Right lobe of liver (tissue), 6 donors: ENCODE measurements at regions not wholly inside any gene's neighbourhood (a gene's known extent, or its start where the extent isn't known, plus 50 kb on each side); places are given as distances from the start of the nearest gene placed in this dataset.

Experiments used
- ATAC-seq, 4 donors: fragments of 200-7000 bp; cut with Tn5 transposase; one replicate each; pipeline ENCODE4 v1.9.1; 2020; ENCODE audit warnings: mild to moderate bottlenecking in 4 of 4, moderate library complexity in 4 of 4
- DNase-seq, 3 donors: peaks; one replicate each; pipeline ENCODE4 v3.0.0-alpha.2; 2020
- H3K27ac ChIP-seq, 3 donors: fragments of 200-600 bp; one replicate each; pipeline ENCODE4 v1.8.0; 2022
- H3K27me3 ChIP-seq, 2 donors: fragments of 200-600 bp; one replicate each; pipeline ENCODE4 v1.8.0; 2022
- H3K36me3 ChIP-seq, 4 donors: fragments of 200-600 bp; sonication (generic) in 1 of 4; one replicate each; pipeline versions ENCODE4 v1.5.1 to v1.8.0; 2017 to 2022; ENCODE audit warnings: control low read depth in 1 of 4
- H3K4me1 ChIP-seq, 4 donors: fragments of 200-600 bp; sonication (generic) in 1 of 4; one replicate each; pipeline versions ENCODE4 v1.5.1 to v1.8.0; 2017 to 2022; ENCODE audit warnings: control low read depth in 1 of 4
- H3K4me3 ChIP-seq, 3 donors: fragments of 200-600 bp; one replicate each; pipeline ENCODE4 v1.8.0; 2022
- H3K9me3 ChIP-seq, 4 donors: fragments of 200-600 bp; sonication (generic) in 1 of 4; one replicate each; pipeline versions ENCODE4 v1.5.1 to v1.8.0; 2017 to 2022; ENCODE audit warnings: control low read depth in 1 of 4
- POLR2A ChIP-seq: fragments of 450-650 bp; IDR thresholded peaks from one replicate; pipeline ENCODE4 v1.6.1; 2017; ENCODE audit warnings: antibody characterized with exemption, mild to moderate bottlenecking
- WGBS: methylation state at CpG from one replicate; pipeline ENCODE4 v1.1.6; 2018; ENCODE audit warnings: low coverage, low lambda C conversion rate; ENCODE audit not compliant: insufficient coverage; ENCODE audit errors: missing lambda C conversion rate; 5-methylcytosine and 5-hydroxymethylcytosine counted together
- intact Hi-C, 2 donors: fragments of 100-400 bp; cut with DNase I; formaldehyde crosslinking; loops; one replicate each; pipeline versions ENCODE4 v1.11.2 to v1.14.1; 2022
- TF ChIP-seq, protein P1 (sequence below), 4 donors: fragments of 200-600 bp in 3 of 4; fragments of 450-650 bp in 1 of 4; IDR thresholded peaks; one replicate each; pipeline versions ENCODE4 v1.5.1 to v1.8.0; 2016 to 2022; ENCODE audit warnings: antibody characterized with exemption in 4 of 4, mild to moderate bottlenecking in 2 of 4
- donor health status: DM: no; HTN: yes; CAD: no.
- donor health status: DM: no; HTN: no; CAD: no.
- donor health status: DM: no; HTN: no; CAD: no.
- donor health status: DM: no; HTN: yes; CAD: no.
- donor health status: DM: no; HTN: yes; CAD: no.

DNA sequence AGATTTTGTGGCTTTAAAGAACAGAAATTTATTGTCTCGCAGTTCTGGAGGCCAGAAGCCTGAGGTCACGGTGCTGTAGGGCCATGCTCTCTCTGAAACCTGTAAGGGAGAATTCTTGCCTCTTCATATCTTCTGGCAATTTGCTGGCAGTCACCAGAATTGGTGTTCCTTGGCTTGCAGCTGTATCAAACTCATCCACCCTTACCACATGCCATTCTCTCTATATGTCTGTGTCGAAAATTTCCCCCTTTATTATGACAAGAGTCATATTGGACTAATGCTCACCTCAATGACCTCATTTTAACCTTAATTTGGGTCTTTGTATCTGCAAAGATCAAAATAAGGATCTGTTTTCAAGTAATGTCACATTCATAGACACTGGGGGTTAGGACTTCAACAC, 266.7 kb downstream of the IL20RB start:
- Histone ChIP-seq H3K27me3 (no peaks in the 10 kb centered on the region), H3K9me3 (no peaks in the 10 kb centered on the region), H3K27ac (no peak overlapping the region), H3K4me1 (no peaks in the 10 kb centered on the region), H3K36me3 (no peaks in the 10 kb centered on the region), H3K4me3 (no peak overlapping the region)
- WGBS = 60% methylated on average over 3 of the region's 3 CpGs
- intact Hi-C loops = no loop called here
- ATAC-seq (no peak), DNase-seq (no peak)
- TF ChIP-seq, protein P1, sequence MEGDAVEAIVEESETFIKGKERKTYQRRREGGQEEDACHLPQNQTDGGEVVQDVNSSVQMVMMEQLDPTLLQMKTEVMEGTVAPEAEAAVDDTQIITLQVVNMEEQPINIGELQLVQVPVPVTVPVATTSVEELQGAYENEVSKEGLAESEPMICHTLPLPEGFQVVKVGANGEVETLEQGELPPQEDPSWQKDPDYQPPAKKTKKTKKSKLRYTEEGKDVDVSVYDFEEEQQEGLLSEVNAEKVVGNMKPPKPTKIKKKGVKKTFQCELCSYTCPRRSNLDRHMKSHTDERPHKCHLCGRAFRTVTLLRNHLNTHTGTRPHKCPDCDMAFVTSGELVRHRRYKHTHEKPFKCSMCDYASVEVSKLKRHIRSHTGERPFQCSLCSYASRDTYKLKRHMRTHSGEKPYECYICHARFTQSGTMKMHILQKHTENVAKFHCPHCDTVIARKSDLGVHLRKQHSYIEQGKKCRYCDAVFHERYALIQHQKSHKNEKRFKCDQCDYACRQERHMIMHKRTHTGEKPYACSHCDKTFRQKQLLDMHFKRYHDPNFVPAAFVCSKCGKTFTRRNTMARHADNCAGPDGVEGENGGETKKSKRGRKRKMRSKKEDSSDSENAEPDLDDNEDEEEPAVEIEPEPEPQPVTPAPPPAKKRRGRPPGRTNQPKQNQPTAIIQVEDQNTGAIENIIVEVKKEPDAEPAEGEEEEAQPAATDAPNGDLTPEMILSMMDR (IDR thresholded peaks at IDR 0.05) = no peak
- no peak for TF ChIP-seq POLR2A

DNA sequence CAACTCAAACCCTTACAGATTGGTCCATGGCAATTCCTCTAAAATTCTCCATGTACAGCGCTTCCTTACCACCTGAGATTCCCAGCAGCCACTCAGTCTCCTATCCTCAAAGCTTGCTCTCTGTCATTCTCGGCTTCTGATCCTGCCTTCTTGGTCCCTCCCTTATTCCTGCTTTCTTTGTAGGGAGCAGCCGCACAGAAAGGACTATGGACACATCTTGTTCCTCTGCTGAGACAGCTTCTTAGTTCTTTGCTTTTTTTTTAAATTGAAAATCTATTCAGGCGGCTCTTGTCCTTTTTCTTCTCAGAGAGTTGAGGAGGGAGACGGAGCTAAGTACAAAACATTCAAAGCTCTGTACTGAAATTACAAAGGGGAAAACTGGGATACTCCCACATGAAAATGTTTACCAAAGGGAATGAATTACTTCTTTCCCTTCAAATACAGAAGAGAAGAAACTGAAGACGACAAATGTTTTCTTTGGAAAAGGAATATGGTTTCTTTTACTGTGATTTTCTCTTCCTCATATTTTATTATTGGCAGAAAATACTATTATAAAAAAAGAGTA, 285.1 kb downstream of the IL20RB start:
- Histone ChIP-seq H3K27me3 (no peaks in the 10 kb centered on the region), H3K4me1 (no peaks in the 10 kb centered on the region), H3K27ac (no peak overlapping the region), H3K36me3 (no peaks in the 10 kb centered on the region), H3K4me3 (no peak overlapping the region), H3K9me3 (no peaks in the 10 kb centered on the region)
- TF ChIP-seq, protein P1 (IDR thresholded peaks at IDR 0.05) = no peak
- no peak for TF ChIP-seq POLR2A
- WGBS = 63% methylated on average over 6 of the region's 6 CpGs
- DNase-seq (no peak), ATAC-seq (no peak)
- intact Hi-C loops = no loop called here

DNA sequence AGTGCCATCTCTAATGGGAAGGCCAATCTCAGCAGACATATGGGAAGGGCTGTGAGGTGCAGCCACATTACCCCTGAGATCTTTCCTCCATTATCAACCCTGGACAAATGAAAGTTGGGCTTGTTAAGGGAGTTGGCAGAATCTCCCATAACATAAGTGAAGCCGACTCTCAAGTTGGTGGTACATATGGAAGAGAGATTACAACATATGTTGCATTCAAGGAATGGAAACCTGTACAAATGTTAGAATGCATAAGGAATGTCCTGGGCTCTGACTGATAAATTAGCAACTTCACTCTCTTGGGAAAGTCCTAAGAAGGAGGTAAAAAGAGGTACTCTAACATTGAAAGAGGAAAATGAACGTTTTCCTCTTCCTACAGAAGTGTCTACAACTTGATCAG, 288.7 kb downstream of the IL20RB start:
- H3K27me3 ChIP-seq = no peaks in the 10 kb centered on the region
- intact Hi-C loops = no loop called here
- no peak for DNase-seq
- TF ChIP-seq POLR2A = no peak
- TF ChIP-seq, protein P1 (IDR thresholded peaks at IDR 0.05) = no peak
- no peak overlapping the region for H3K4me3 ChIP-seq
- H3K4me1 ChIP-seq = no peaks in the 10 kb centered on the region
- 37% methylated on average over 2 of the region's 2 CpGs for WGBS
- no peak for ATAC-seq
- no peak overlapping the region for H3K27ac ChIP-seq
- no peaks in the 10 kb centered on the region for H3K36me3 ChIP-seq
- H3K9me3 ChIP-seq = no peaks in the 10 kb centered on the region

DNA sequence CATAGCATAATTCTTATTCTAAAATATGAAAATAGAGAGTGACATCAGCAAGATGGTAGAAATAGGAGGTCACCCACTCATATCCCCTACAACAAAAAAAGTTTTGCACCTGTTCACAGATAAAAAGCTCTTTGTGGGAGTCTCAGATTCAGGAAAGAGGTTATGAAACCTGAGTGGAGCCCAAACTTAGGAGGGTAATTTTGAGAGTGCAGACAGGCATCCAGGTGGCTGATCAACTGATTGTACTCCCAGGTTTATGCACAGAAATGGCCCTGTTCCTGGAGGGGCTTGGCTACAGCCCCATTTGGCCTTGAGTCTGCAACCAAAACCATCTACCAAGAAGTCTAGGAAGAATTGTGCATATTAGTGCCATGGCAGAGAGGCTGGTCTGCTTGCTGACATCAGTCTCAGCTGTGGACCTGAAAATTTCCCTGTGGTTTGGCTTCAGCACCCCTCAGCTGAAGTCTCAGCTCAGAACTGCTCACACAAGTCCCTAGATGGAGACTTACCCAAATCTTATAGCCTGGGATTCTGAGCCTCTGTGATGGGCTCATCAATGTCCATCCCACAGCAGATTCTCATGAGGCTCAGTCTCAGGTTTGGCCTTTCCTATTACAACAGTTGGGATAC, 291.6 kb downstream of the IL20RB start:
- no peak overlapping the region for H3K27ac ChIP-seq

More for the DNA sequence above, 291.6 kb downstream of the IL20RB start:
- no peak for DNase-seq
- TF ChIP-seq POLR2A = no peak
- TF ChIP-seq, protein P1 (IDR thresholded peaks at IDR 0.05) = no peak
- no peaks in the 10 kb centered on the region for H3K36me3 ChIP-seq
- no peaks in the 10 kb centered on the region for H3K27me3 ChIP-seq
- H3K4me3 ChIP-seq = no peak overlapping the region
- intact Hi-C loops = no loop called here
- ATAC-seq = no peak
- no peaks in the 10 kb centered on the region for H3K4me1 ChIP-seq
- H3K9me3 ChIP-seq = no peaks in the 10 kb centered on the region
